HCT116 (cell line): ENCODE measurements at regions not wholly inside any gene's neighbourhood (a gene's known extent, or its start where the extent isn't known, plus 50 kb on each side); places are given as distances from the start of the nearest gene placed in this dataset.
"Not testable (repeated sequence)": the region's sequence is repeated elsewhere in the genome, so short reads cannot be mapped to it uniquely, and the experiment has no call there.

Experiments
- ATAC-seq: fragments of 200-7000 bp; cut with Tn5 transposase; 2 replicates; pipeline ENCODE4 v1.9.1; 2020; ENCODE audit warnings: mild to moderate bottlenecking, moderate library complexity
- BruUV-seq: library from RNA; stranded (reverse); fragments of 400-500 nt; replicated peaks from 2 replicates; lab custom pipeline; 2021; lab: Mats Ljungman, UMichigan
- CTCF ChIA-PET: fragments of 300-600 bp; sonication (Branson Sonifier 250); formaldehyde crosslinking; loops from one replicate; lab custom pipeline; 2021; ENCODE audit warnings: antibody characterized with exemption; lab: Charles Lee
- POLR2A ChIA-PET: fragments of 300-600, 350-600 bp; sonication (Branson Sonifier 250); formaldehyde crosslinking; loops from one replicate; lab custom pipeline; 2021; ENCODE audit warnings: antibody characterized with exemption; lab: Charles Lee
- RAD21 ChIA-PET, 2 experiments: fragments of 300-600 bp; sonication (Branson Sonifier 250); formaldehyde crosslinking; loops; one replicate each; lab custom pipeline; 2023; ENCODE audit warnings: low total read pairs in 2 of 2; ENCODE audit not compliant: uncharacterized antibody in 2 of 2, unreplicated experiment in 2 of 2, low non-redundant PET in 1 of 2; lab: Charles Lee
- DNase-seq: peaks from one replicate; pipeline ENCODE4 v3.0.0-alpha.2; 2010; ENCODE audit warnings: low read depth, low spot score
- H2AFZ ChIP-seq: fragments of 200-600 bp; shearing (Covaris generic), sonication (generic); 2 replicates; pipeline ENCODE4 v1.6.1; 2017; ENCODE audit warnings: low read depth, mixed run types, mixed read lengths, antibody characterized with exemption, low read length; ENCODE audit not compliant: poor library complexity, severe bottlenecking
- H3K27ac ChIP-seq: 2 replicates; pipeline ENCODE4 v1.5.1; 2012; ENCODE audit warnings: low read depth, low read length
- H3K27me3 ChIP-seq: fragments of 200-600 bp; sonication (generic); 2 replicates; pipeline ENCODE4 v1.6.1; 2016; ENCODE audit warnings: mixed run types, low read length, mixed read lengths; ENCODE audit not compliant: insufficient read depth
- H3K36me3 ChIP-seq, 2 experiments: fragments of 200-500 bp in 1 of 2; fragments of 200-600 bp in 1 of 2; sonication (Bioruptor generic) in 1 of 2; sonication (generic) in 1 of 2; 2 replicates each; pipeline versions ENCODE4 v1.5.1 to v1.6.1; 2014 to 2016; ENCODE audit warnings: low read length in 2 of 2, inconsistent platforms in 1 of 2, mixed read lengths in 1 of 2, mixed run types in 1 of 2; ENCODE audit not compliant: insufficient read depth in 2 of 2, control insufficient read depth in 1 of 2
- H3K4me1 ChIP-seq, 2 experiments: fragments of 200-600 bp in 1 of 2; sonication (generic) in 1 of 2; 2 replicates each; pipeline versions ENCODE4 v1.5.1 to v1.6.1; 2012 to 2017; ENCODE audit warnings: low read length in 2 of 2, inconsistent platforms in 1 of 2, mild to moderate bottlenecking in 1 of 2, mixed read lengths in 1 of 2, mixed run types in 1 of 2, moderate library complexity in 1 of 2; ENCODE audit not compliant: insufficient read depth in 2 of 2, control insufficient read depth in 1 of 2
- H3K4me2 ChIP-seq: fragments of 200-600 bp; sonication (generic); 2 replicates; pipeline ENCODE4 v1.6.1; 2017; ENCODE audit warnings: mixed run types, low read length, mixed read lengths
- H3K4me3 ChIP-seq, 2 experiments: fragments of 200-600 bp in 1 of 2; sonication (generic) in 1 of 2; replicated peaks in 1 of 2; 2 replicates each; pipeline ENCODE4 v1.5.1; 2011 to 2016; ENCODE audit warnings: low read length in 2 of 2, control low read depth in 1 of 2, low read depth in 1 of 2, mild to moderate bottlenecking in 1 of 2, mixed read lengths in 1 of 2, mixed run types in 1 of 2
- H3K79me2 ChIP-seq: fragments of 200-600 bp; sonication (generic); 2 replicates; pipeline ENCODE4 v1.6.1; 2017; ENCODE audit warnings: mild to moderate bottlenecking, mixed run types, low read length, moderate library complexity, mixed read lengths; ENCODE audit not compliant: insufficient read depth
- H3K9ac ChIP-seq: fragments of 200-600 bp; sonication (generic); 2 replicates; pipeline ENCODE4 v1.6.1; 2016; ENCODE audit warnings: low read length, mixed read lengths
- H3K9me2 ChIP-seq: fragments of 200-600 bp; sonication (generic), shearing (Covaris generic); 2 replicates; pipeline ENCODE4 v1.6.1; 2017; ENCODE audit warnings: mixed run types, mild to moderate bottlenecking, moderate library complexity; ENCODE audit not compliant: insufficient read depth
- H3K9me3 ChIP-seq, 2 experiments: fragments of 200-500 bp in 1 of 2; fragments of 200-600 bp in 1 of 2; sonication (Bioruptor generic) in 1 of 2; sonication (generic) in 1 of 2; 2 replicates each; pipeline ENCODE4 v1.6.1; 2014 to 2017; ENCODE audit warnings: low read length in 2 of 2, mixed read lengths in 2 of 2, inconsistent platforms in 1 of 2, low read depth in 1 of 2, mild to moderate bottlenecking in 1 of 2, mixed run types in 1 of 2, moderate library complexity in 1 of 2; ENCODE audit not compliant: control insufficient read depth in 1 of 2, insufficient read depth in 1 of 2
- H4K20me1 ChIP-seq: fragments of 200-600 bp; sonication (generic), shearing (Covaris generic); 2 replicates; pipeline ENCODE4 v1.6.1; 2017; ENCODE audit warnings: mixed run types, mild to moderate bottlenecking, moderate library complexity; ENCODE audit not compliant: insufficient read depth
- intact Hi-C: fragments of 100-400 bp; cut with micrococcal nuclease; formaldehyde crosslinking; loops from 2 replicates; pipeline ENCODE4 v1.10.0; 2022

DNA sequence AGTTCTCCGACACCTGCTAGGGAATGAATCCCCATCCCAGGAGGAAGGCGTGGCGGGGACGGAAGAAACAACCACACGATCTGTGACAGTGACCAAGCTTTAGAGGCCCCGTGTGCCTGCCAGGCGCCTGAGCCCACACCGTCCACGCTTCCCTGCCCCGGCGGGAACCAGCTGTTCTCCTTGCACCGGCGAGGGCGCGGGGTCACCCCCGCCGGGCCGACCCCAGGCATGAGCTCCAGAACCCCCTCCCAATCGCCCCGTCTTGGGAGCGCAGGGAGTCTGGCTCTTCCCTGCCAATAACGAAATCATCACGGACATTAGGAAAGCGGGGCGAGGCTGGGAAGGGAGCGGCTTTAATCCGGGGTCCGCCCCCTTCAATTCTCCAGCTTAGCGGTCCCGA is 133.3 kb downstream of the POTEG start:
- H3K36me3 ChIP-seq, RAD21 ChIA-PET, H3K4me1 ChIP-seq, POLR2A ChIA-PET, H2AFZ ChIP-seq, intact Hi-C loops, H3K27ac ChIP-seq, H3K4me2 ChIP-seq, H3K9me3 ChIP-seq, H3K9me2 ChIP-seq, ATAC-seq, H3K9ac ChIP-seq, H3K79me2 ChIP-seq, H4K20me1 ChIP-seq, CTCF ChIA-PET, H3K4me3 ChIP-seq, DNase-seq, BruUV-seq, H3K27me3 ChIP-seq: not testable (repeated sequence)

DNA sequence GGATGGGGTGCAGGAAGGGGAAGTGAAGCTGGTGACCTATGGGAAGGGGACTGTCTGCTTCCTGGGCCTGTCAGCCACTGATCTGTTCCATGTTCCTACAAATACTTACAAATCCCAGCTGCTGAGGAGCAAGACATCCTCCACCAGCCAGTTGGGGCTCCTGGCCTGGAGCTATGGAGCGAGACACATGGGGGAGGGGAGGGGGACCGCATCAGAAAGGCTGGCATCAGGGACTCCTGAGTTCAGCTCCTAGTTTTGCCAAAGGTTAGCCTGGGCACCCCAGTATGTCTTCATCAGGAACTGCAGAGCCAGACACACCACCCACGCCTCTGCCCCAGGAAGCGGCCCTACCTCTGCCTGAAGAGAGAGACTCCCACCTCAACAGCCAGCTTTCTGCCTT is 130.3 kb downstream of the POTEG start:
- intact Hi-C loops, BruUV-seq, POLR2A ChIA-PET: not testable (repeated sequence)

DNA sequence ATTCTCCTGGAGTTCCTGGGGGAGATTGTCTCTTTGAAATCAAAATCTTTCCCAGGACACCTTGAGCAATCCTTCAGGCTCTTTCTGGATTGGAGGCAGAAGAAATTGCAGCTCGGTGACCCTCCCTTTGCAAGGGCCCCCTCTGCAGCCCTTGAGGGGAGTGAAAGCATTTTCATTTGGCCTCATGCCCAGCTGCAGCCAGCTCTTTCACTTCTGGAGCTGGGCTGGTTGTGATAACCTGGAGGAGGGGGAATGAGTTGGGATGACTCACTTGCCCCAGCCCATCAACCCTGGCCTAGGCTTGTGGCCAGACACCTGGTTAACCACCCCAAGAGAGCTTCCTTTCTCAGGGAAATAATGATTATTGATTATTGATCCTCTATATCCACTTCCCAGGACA is 129.7 kb downstream of the POTEG start:
- H3K9me3 ChIP-seq, H4K20me1 ChIP-seq, H2AFZ ChIP-seq, H3K27ac ChIP-seq, H3K9me2 ChIP-seq, H3K79me2 ChIP-seq, H3K9ac ChIP-seq, CTCF ChIA-PET, RAD21 ChIA-PET, ATAC-seq, H3K36me3 ChIP-seq, BruUV-seq, H3K4me3 ChIP-seq, intact Hi-C loops, POLR2A ChIA-PET, H3K4me1 ChIP-seq, H3K4me2 ChIP-seq, DNase-seq, H3K27me3 ChIP-seq: not testable (repeated sequence)

More for the DNA sequence above, 130.3 kb downstream of the POTEG start:
- RAD21 ChIA-PET, H2AFZ ChIP-seq, H3K36me3 ChIP-seq, H3K4me3 ChIP-seq, H3K27ac ChIP-seq, DNase-seq, H4K20me1 ChIP-seq, H3K4me1 ChIP-seq, H3K27me3 ChIP-seq, H3K9me3 ChIP-seq, H3K9me2 ChIP-seq, H3K4me2 ChIP-seq, H3K9ac ChIP-seq, CTCF ChIA-PET, H3K79me2 ChIP-seq, ATAC-seq: not testable (repeated sequence)

DNA sequence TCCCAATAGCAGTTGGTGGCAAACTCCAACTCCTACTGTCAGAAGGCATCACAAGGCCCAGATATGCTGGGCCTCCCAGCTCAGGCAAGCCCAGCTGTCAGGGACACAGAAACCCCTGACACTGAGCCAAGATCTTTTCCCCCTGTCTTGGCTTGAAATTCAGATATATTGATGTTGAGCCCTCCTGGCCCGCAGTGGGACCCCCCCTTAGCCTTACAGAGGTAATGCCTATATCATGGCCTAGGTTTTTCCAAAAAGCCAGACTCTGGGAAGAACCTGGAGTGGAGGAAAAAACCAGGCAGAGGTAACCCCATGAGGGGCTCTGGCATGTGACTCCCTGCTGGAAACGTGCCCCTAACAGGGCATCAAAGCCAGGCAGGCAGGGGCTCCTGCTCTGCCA is 129.2 kb downstream of the POTEG start:
- H3K27me3 ChIP-seq, H3K9me3 ChIP-seq, H3K4me1 ChIP-seq, H3K9me2 ChIP-seq, CTCF ChIA-PET, H3K4me2 ChIP-seq, BruUV-seq, H2AFZ ChIP-seq, intact Hi-C loops, H3K36me3 ChIP-seq, ATAC-seq, DNase-seq, H3K9ac ChIP-seq, RAD21 ChIA-PET, H3K79me2 ChIP-seq, H3K27ac ChIP-seq, H3K4me3 ChIP-seq, POLR2A ChIA-PET, H4K20me1 ChIP-seq: not testable (repeated sequence)

DNA sequence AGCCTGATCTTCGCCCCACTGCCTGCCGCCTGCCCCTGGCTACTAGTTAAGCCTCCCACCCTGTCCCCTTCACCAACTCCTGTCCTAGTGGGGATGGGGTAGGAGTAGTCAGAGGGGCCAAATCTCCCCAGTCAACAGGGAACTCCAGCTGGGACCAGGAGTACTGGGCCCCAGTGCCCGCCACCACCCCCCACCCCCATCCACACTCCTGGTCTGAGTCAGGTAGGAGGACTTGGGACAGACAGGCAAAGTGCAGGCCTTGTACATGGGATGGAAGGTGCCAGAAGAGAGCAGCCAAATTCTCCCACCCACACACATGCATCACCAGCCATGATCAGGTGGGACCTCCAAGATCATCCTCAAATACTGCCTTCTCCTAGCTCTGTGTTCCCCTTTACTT is 128.4 kb downstream of the POTEG start:
- POLR2A ChIA-PET, CTCF ChIA-PET: not testable (repeated sequence)

More for the DNA sequence above, 128.4 kb downstream of the POTEG start:
- H2AFZ ChIP-seq, H3K27me3 ChIP-seq, H3K9ac ChIP-seq, H3K9me2 ChIP-seq, DNase-seq, RAD21 ChIA-PET, H3K4me1 ChIP-seq, H3K4me3 ChIP-seq, ATAC-seq, BruUV-seq, intact Hi-C loops, H3K79me2 ChIP-seq, H3K4me2 ChIP-seq, H3K9me3 ChIP-seq, H3K27ac ChIP-seq, H4K20me1 ChIP-seq, H3K36me3 ChIP-seq: not testable (repeated sequence)
